WTC11 (cell line): ENCODE measurements at regions not wholly inside any gene's neighbourhood (a gene's known extent, or its start where the extent isn't known, plus 50 kb on each side); places are given as distances from the start of the nearest gene placed in this dataset.

ENCODE experiments used
- ATAC-seq: fragments of 200-7000 bp; cut with Tn5 transposase; 2 replicates; pipeline ENCODE4 v1.10.0; 2021; ENCODE audit warnings: mild to moderate bottlenecking, moderate library complexity
- CTCF ChIA-PET: fragments of 300-600 bp; sonication (Branson Sonifier 250); formaldehyde crosslinking; loops from one replicate; lab custom pipeline; 2021; ENCODE audit warnings: antibody characterized with exemption; lab: Charles Lee
- POLR2A ChIA-PET: fragments of 350-600 bp; sonication (Branson Sonifier 250); formaldehyde crosslinking; loops from one replicate; lab custom pipeline; 2021; ENCODE audit warnings: antibody characterized with exemption; lab: Charles Lee
- DNase-seq: peaks from one replicate; pipeline ENCODE4 v3.0.0; 2021; ENCODE audit warnings: low spot score
- H3K27ac Mint-ChIP-seq: 2 replicates; pipeline ENCODE4 v1.8.0; 2021; ENCODE audit warnings: mixed read lengths
- H3K27me3 Mint-ChIP-seq: 2 replicates; pipeline ENCODE4 v1.8.0; 2021; ENCODE audit warnings: low read depth, mild to moderate bottlenecking, moderate library complexity, mixed read lengths
- H3K36me3 Mint-ChIP-seq: 2 replicates; pipeline ENCODE4 v1.8.0; 2021; ENCODE audit warnings: mixed read lengths
- H3K4me1 Mint-ChIP-seq: 2 replicates; pipeline ENCODE4 v1.8.0; 2022; ENCODE audit warnings: mixed read lengths
- H3K4me3 Mint-ChIP-seq: 2 replicates; pipeline ENCODE4 v1.8.0; 2021; ENCODE audit warnings: mild to moderate bottlenecking, moderate library complexity, mixed read lengths
- H3K9me3 Mint-ChIP-seq: 2 replicates; pipeline ENCODE4 v1.8.0; 2021; ENCODE audit warnings: mixed read lengths
- CBFB ChIP-seq: sonication (generic); formaldehyde crosslinking; IDR thresholded peaks from 2 replicates; pipeline ENCODE4 v1.8.1; 2022; ENCODE audit warnings: mild to moderate bottlenecking, low read depth, missing genetic modification reagents
- CREB1 ChIP-seq: sonication (generic); formaldehyde crosslinking; IDR thresholded peaks from 2 replicates; pipeline ENCODE4 v1.8.0; 2023; ENCODE audit warnings: mild to moderate bottlenecking, missing genetic modification reagents
- ELF4 ChIP-seq: sonication (generic); formaldehyde crosslinking; IDR thresholded peaks from 2 replicates; pipeline ENCODE4 v1.8.1; 2022; ENCODE audit warnings: low read depth, mild to moderate bottlenecking, moderate library complexity, missing genetic modification reagents
- ESRRA ChIP-seq: sonication (generic); formaldehyde crosslinking; IDR thresholded peaks from 2 replicates; pipeline ENCODE4 v1.8.1; 2022; ENCODE audit warnings: mild to moderate bottlenecking, missing genetic modification reagents, borderline replicate concordance
- GTF2I ChIP-seq: fragments of 250-450 bp; sonication (Bioruptor Pico); conservative IDR thresholded peaks from 2 replicates; pipeline ENCODE4 v1.4.0; 2021; ENCODE audit warnings: mild to moderate bottlenecking
- HMGA2 ChIP-seq: fragments of 250-450 bp; sonication (Bioruptor Pico); IDR thresholded peaks from 2 replicates; pipeline ENCODE4 v1.4.0; 2021; ENCODE audit warnings: mild to moderate bottlenecking, moderate library complexity
- NFE2L1 ChIP-seq: sonication (generic); formaldehyde crosslinking; IDR thresholded peaks from 2 replicates; pipeline ENCODE4 v1.8.1; 2023; ENCODE audit warnings: missing genetic modification reagents
- NR3C1 ChIP-seq: sonication (generic); formaldehyde crosslinking; conservative IDR thresholded peaks from 2 replicates; pipeline ENCODE4 v1.8.1; 2023; ENCODE audit warnings: low read depth, mild to moderate bottlenecking, missing genetic modification reagents
- SMAD4 ChIP-seq: sonication (generic); formaldehyde crosslinking; IDR thresholded peaks from 2 replicates; pipeline ENCODE4 v1.8.0; 2022; ENCODE audit warnings: mild to moderate bottlenecking, missing genetic modification reagents
- SP1 ChIP-seq: sonication (generic); formaldehyde crosslinking; conservative IDR thresholded peaks from 2 replicates; pipeline ENCODE4 v1.8.1; 2022; ENCODE audit warnings: missing genetic modification reagents
- TP53 ChIP-seq: sonication (generic); formaldehyde crosslinking; IDR thresholded peaks from 2 replicates; pipeline ENCODE4 v1.8.1; 2023; ENCODE audit warnings: mild to moderate bottlenecking, missing genetic modification reagents
- ZNF232 ChIP-seq: sonication (generic); formaldehyde crosslinking; IDR thresholded peaks from 2 replicates; pipeline ENCODE4 v1.8.0; 2022; ENCODE audit warnings: mild to moderate bottlenecking, missing genetic modification reagents
- ZNF671 ChIP-seq: fragments of 250-450 bp; sonication (Bioruptor Pico); IDR thresholded peaks from 2 replicates; pipeline ENCODE4 v1.8.0; 2021; ENCODE audit warnings: mild to moderate bottlenecking
- TF ChIP-seq, protein P1 (sequence below): sonication (generic); formaldehyde crosslinking; IDR thresholded peaks from 2 replicates; pipeline ENCODE4 v1.8.1; 2022; ENCODE audit warnings: mild to moderate bottlenecking, missing genetic modification reagents, moderate library complexity, borderline replicate concordance
- TF ChIP-seq, protein P2 (sequence below): sonication (generic); formaldehyde crosslinking; IDR thresholded peaks from 2 replicates; pipeline ENCODE4 v1.8.0; 2023; ENCODE audit warnings: missing genetic modification reagents
- TF ChIP-seq, protein P3 (sequence below): sonication (generic); formaldehyde crosslinking; IDR thresholded peaks from 2 replicates; pipeline ENCODE4 v1.8.1; 2023; ENCODE audit warnings: mild to moderate bottlenecking, missing genetic modification reagents, moderate library complexity
- TF ChIP-seq, protein P4 (sequence below): sonication (generic); formaldehyde crosslinking; IDR thresholded peaks from 2 replicates; pipeline ENCODE4 v1.8.0; 2023; ENCODE audit warnings: missing genetic modification reagents, mild to moderate bottlenecking, borderline replicate concordance
- TF ChIP-seq, protein P5 (sequence below): sonication (generic); formaldehyde crosslinking; IDR thresholded peaks from 2 replicates; pipeline ENCODE4 v1.8.1; 2023; ENCODE audit warnings: mild to moderate bottlenecking, missing genetic modification reagents
- TF ChIP-seq, protein P6 (sequence below): sonication (generic); formaldehyde crosslinking; IDR thresholded peaks from 2 replicates; pipeline ENCODE4 v1.8.0; 2023; ENCODE audit warnings: mild to moderate bottlenecking, missing genetic modification reagents
- TF ChIP-seq, protein P7 (sequence below): fragments of 250-450 bp; sonication (Bioruptor Pico); conservative IDR thresholded peaks from 2 replicates; pipeline ENCODE4 v1.9.0; 2021; ENCODE audit warnings: mild to moderate bottlenecking

DNA sequence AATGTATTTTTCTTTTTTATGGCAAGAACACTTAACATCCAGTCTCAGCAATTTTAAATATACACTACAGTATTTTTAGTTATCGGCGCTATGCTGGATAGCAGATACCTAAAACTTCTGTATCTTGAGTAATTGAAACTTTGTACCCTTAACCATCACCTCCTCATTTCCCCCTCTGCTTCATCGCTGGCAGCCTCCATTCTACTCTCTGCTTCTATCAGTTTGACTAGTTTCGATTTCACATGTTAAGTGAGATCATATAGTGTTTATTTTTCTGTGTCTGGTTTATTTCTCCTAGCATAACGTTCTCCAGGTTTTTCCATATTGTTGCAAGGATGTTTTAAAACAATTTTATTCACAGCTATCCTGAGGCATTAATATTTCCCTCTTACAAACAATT is 340.8 kb upstream of the SLC10A2 start:
- DNase-seq (no peak), ATAC-seq (no peak)
- no peaks in the 10 kb centered on the region; the same call in 1 of the 2 replicates for H3K27me3 Mint-ChIP-seq
- ChIA-PET POLR2A (no interaction called here), CTCF (no interaction called here)
- no peak overlapping the region for H3K27ac Mint-ChIP-seq
- no peak overlapping the region for H3K4me3 Mint-ChIP-seq
- peaks cover 33% of the 10 kb centered on the region for H3K4me1 Mint-ChIP-seq
- H3K36me3 Mint-ChIP-seq = 0 out of 2 replicates have a peak, but pooled peaks cover 4% of the 10 kb centered on the region
- TF ChIP-seq, protein P1, sequence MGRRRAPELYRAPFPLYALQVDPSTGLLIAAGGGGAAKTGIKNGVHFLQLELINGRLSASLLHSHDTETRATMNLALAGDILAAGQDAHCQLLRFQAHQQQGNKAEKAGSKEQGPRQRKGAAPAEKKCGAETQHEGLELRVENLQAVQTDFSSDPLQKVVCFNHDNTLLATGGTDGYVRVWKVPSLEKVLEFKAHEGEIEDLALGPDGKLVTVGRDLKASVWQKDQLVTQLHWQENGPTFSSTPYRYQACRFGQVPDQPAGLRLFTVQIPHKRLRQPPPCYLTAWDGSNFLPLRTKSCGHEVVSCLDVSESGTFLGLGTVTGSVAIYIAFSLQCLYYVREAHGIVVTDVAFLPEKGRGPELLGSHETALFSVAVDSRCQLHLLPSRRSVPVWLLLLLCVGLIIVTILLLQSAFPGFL = no peak
- no peak for TF ChIP-seq SMAD4 (CRISPR knock-in tag)
- TF ChIP-seq NR3C1 (CRISPR knock-in tag) = no peak
- TF ChIP-seq, protein P2, sequence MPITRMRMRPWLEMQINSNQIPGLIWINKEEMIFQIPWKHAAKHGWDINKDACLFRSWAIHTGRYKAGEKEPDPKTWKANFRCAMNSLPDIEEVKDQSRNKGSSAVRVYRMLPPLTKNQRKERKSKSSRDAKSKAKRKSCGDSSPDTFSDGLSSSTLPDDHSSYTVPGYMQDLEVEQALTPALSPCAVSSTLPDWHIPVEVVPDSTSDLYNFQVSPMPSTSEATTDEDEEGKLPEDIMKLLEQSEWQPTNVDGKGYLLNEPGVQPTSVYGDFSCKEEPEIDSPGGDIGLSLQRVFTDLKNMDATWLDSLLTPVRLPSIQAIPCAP (CRISPR knock-in tag) = no peak
- TF ChIP-seq, protein P3, sequence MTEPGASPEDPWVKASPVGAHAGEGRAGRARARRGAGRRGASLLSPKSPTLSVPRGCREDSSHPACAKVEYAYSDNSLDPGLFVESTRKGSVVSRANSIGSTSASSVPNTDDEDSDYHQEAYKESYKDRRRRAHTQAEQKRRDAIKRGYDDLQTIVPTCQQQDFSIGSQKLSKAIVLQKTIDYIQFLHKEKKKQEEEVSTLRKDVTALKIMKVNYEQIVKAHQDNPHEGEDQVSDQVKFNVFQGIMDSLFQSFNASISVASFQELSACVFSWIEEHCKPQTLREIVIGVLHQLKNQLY (CRISPR knock-in tag) = no peak
- H3K9me3 Mint-ChIP-seq = peaks cover 6% of the 10 kb centered on the region

DNA sequence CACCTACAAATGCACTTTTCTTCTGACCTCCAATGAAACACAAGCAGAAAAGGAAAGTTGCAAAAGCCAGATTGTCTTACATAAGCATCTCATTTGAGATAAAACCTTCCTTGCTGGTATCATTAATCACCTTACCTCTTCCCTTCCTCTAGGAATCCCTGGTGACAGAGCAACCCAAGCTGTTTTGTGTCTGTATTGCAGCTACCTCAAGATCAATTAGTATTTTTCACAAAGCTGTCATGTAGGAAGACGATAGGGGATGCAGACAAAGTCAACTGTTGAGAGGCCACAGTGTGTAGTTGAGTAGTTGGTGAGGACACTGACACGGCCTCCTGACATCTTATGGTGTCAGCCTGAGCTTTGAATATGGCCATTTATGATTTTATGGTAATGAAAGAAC is 339.1 kb upstream of the SLC10A2 start:
- no peak for ATAC-seq
- no peaks in the 10 kb centered on the region; the same call in 1 of the 2 replicates for H3K27me3 Mint-ChIP-seq
- DNase-seq = no peak
- ChIA-PET POLR2A (no interaction called here), CTCF (no interaction called here)
- H3K4me3 Mint-ChIP-seq = no peak overlapping the region
- peaks cover 15% of the 10 kb centered on the region for H3K9me3 Mint-ChIP-seq
- peaks cover 33% of the 10 kb centered on the region for H3K4me1 Mint-ChIP-seq
- H3K36me3 Mint-ChIP-seq = peaks cover 13% of the 10 kb centered on the region
- H3K27ac Mint-ChIP-seq = no peak overlapping the region
- TF ChIP-seq, protein P4, sequence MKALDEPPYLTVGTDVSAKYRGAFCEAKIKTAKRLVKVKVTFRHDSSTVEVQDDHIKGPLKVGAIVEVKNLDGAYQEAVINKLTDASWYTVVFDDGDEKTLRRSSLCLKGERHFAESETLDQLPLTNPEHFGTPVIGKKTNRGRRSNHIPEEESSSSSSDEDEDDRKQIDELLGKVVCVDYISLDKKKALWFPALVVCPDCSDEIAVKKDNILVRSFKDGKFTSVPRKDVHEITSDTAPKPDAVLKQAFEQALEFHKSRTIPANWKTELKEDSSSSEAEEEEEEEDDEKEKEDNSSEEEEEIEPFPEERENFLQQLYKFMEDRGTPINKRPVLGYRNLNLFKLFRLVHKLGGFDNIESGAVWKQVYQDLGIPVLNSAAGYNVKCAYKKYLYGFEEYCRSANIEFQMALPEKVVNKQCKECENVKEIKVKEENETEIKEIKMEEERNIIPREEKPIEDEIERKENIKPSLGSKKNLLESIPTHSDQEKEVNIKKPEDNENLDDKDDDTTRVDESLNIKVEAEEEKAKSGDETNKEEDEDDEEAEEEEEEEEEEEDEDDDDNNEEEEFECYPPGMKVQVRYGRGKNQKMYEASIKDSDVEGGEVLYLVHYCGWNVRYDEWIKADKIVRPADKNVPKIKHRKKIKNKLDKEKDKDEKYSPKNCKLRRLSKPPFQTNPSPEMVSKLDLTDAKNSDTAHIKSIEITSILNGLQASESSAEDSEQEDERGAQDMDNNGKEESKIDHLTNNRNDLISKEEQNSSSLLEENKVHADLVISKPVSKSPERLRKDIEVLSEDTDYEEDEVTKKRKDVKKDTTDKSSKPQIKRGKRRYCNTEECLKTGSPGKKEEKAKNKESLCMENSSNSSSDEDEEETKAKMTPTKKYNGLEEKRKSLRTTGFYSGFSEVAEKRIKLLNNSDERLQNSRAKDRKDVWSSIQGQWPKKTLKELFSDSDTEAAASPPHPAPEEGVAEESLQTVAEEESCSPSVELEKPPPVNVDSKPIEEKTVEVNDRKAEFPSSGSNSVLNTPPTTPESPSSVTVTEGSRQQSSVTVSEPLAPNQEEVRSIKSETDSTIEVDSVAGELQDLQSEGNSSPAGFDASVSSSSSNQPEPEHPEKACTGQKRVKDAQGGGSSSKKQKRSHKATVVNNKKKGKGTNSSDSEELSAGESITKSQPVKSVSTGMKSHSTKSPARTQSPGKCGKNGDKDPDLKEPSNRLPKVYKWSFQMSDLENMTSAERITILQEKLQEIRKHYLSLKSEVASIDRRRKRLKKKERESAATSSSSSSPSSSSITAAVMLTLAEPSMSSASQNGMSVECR (CRISPR knock-in tag) = no peak
- TF ChIP-seq TP53 (no peak), CREB1 (no peak), SP1 (no peak), HMGA2 (CRISPR knock-in tag) (no peak), GTF2I (no peak), CBFB (CRISPR knock-in tag) (no peak), ELF4 (CRISPR knock-in tag) (no peak), ESRRA (CRISPR knock-in tag) (no peak), ZNF671 (CRISPR knock-in tag) (no peak), ZNF232 (CRISPR knock-in tag) (no peak), NFE2L1 (no peak)
- TF ChIP-seq, protein P3 (CRISPR knock-in tag) = no peak
- TF ChIP-seq, protein P5, sequence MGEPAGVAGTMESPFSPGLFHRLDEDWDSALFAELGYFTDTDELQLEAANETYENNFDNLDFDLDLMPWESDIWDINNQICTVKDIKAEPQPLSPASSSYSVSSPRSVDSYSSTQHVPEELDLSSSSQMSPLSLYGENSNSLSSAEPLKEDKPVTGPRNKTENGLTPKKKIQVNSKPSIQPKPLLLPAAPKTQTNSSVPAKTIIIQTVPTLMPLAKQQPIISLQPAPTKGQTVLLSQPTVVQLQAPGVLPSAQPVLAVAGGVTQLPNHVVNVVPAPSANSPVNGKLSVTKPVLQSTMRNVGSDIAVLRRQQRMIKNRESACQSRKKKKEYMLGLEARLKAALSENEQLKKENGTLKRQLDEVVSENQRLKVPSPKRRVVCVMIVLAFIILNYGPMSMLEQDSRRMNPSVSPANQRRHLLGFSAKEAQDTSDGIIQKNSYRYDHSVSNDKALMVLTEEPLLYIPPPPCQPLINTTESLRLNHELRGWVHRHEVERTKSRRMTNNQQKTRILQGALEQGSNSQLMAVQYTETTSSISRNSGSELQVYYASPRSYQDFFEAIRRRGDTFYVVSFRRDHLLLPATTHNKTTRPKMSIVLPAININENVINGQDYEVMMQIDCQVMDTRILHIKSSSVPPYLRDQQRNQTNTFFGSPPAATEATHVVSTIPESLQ (CRISPR knock-in tag) = no peak
- TF ChIP-seq, protein P6, sequence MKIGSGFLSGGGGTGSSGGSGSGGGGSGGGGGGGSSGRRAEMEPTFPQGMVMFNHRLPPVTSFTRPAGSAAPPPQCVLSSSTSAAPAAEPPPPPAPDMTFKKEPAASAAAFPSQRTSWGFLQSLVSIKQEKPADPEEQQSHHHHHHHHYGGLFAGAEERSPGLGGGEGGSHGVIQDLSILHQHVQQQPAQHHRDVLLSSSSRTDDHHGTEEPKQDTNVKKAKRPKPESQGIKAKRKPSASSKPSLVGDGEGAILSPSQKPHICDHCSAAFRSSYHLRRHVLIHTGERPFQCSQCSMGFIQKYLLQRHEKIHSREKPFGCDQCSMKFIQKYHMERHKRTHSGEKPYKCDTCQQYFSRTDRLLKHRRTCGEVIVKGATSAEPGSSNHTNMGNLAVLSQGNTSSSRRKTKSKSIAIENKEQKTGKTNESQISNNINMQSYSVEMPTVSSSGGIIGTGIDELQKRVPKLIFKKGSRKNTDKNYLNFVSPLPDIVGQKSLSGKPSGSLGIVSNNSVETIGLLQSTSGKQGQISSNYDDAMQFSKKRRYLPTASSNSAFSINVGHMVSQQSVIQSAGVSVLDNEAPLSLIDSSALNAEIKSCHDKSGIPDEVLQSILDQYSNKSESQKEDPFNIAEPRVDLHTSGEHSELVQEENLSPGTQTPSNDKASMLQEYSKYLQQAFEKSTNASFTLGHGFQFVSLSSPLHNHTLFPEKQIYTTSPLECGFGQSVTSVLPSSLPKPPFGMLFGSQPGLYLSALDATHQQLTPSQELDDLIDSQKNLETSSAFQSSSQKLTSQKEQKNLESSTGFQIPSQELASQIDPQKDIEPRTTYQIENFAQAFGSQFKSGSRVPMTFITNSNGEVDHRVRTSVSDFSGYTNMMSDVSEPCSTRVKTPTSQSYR (CRISPR knock-in tag) = no peak
- TF ChIP-seq, protein P7, sequence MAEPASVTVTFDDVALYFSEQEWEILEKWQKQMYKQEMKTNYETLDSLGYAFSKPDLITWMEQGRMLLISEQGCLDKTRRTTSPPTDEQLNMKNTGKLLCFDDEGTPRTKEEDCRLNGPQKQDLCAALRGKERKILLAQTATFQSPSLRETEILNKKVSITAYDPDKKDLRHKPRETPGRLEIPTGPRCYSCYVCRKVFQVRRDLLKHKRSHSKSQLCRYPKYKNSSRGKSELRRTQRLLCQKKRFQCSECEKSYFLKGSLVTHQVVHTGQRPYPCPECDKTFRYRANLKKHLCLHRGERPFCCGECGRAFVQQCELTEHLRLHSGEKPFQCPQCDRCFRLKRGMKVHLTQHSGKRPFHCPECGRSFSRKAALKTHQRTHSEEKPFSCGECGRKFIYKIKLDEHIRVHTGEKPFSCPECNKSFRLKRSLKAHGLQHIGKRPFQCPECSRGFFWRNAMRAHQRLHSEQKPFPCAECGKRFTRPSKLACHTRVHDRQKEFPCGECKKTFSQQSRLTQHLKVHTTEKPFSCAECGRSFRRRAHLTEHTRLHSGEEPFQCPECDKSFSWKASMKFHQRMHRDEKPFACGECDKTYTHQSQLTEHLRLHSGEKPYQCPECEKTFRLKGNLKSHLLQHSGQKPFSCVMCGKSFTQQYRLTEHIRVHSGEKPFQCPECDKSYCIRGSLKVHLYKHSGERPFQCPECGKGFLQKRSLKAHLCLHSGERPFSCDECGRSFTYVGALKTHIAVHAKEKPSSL (CRISPR knock-in tag) = no peak
